H1 (cell line): ENCODE measurements at regions not wholly inside any gene's neighbourhood (a gene's known extent, or its start where the extent isn't known, plus 50 kb on each side); places are given as distances from the start of the nearest gene placed in this dataset.

Experiments
- SP2 ChIP-seq: IDR thresholded peaks from 2 replicates; pipeline ENCODE4 v1.6.1; 2012; ENCODE audit warnings: mild to moderate bottlenecking, low read length, inconsistent platforms
- YY1 ChIP-seq: IDR thresholded peaks from 2 replicates; pipeline ENCODE4 v1.6.1; 2011; ENCODE audit warnings: low read depth, mild to moderate bottlenecking, low read length

DNA sequence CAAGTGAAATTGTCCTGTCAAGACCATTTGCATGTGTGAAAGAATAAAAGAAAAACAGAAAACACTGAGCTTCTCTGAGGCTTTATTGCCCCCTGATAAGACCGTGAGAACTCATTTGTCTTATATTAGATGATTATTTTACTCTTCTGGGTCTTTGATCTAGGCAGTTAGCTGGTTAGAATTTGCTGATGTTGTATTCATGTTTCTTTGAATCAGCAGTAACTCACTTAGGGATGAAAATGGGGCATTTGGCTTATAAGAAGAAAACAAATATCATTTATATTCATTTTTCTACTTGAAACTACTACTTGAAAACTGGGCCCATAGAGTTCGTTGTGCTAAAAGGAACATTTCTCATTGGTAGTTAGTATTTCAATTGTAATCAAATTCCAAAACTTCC is 93.1 kb upstream of the RBFOX1 start (continued):
- no peak for TF ChIP-seq SP2
- no peak for TF ChIP-seq YY1
- TF ChIP-seq, all 59 proteins: peak for 0
